PFSK-1 (cell line): ENCODE measurements at regions not wholly inside any gene's neighbourhood (a gene's known extent, or its start where the extent isn't known, plus 50 kb on each side); places are given as distances from the start of the nearest gene placed in this dataset.

Experiments used
- FOXP2 ChIP-seq: optimal IDR thresholded peaks from 2 replicates; pipeline ENCODE3; 2011; ENCODE audit warnings: borderline replicate concordance, control low read depth, inconsistent platforms; ENCODE audit not compliant: insufficient read depth; ENCODE audit errors: extremely low read length, extremely low read depth
- POLR2AphosphoS5 ChIP-seq: IDR thresholded peaks from 2 replicates; pipeline ENCODE4 v1.6.1; 2012; ENCODE audit warnings: low read depth, mild to moderate bottlenecking, control low read depth, low read length, moderate library complexity
- SIN3A ChIP-seq: IDR thresholded peaks from 2 replicates; pipeline ENCODE4 v1.6.1; 2012; ENCODE audit warnings: mild to moderate bottlenecking, low read length, moderate library complexity, borderline replicate concordance; ENCODE audit not compliant: insufficient read depth
- TAF1 ChIP-seq: IDR thresholded peaks from 2 replicates; pipeline ENCODE4 v1.6.1; 2012; ENCODE audit warnings: low read length, control low read depth, borderline replicate concordance; ENCODE audit not compliant: insufficient read depth
- TF ChIP-seq, protein P1 (sequence below), 2 experiments: IDR thresholded peaks; 2 replicates each; pipeline versions ENCODE4 v1.6.1 to v1.8.0; 2011 to 2012; ENCODE audit warnings: low read depth in 2 of 2, low read length in 2 of 2, control low read depth in 1 of 2, inconsistent platforms in 1 of 2, mild to moderate bottlenecking in 1 of 2, moderate library complexity in 1 of 2; ENCODE audit not compliant: insufficient read depth in 1 of 2

DNA sequence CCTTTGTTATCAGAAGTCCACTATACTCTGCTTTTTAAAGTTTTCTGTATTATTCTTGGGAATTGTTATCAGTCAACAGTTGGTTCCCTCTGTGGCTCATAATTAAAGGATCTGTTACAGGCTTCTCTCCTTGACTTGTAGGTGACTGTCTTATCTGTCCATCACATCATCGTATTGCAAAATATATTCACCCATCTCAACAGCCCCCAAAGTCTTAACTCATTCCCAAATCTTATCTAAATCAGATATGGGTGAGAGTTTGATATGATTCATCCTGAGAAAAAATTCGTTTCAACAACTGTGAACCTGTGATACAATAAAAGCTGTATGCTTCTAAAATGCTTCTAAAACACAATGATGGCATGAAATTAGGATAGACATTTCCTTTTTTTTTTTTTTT is 1245.6 kb upstream of the RAG2 start:
- TF ChIP-seq, protein P1, sequence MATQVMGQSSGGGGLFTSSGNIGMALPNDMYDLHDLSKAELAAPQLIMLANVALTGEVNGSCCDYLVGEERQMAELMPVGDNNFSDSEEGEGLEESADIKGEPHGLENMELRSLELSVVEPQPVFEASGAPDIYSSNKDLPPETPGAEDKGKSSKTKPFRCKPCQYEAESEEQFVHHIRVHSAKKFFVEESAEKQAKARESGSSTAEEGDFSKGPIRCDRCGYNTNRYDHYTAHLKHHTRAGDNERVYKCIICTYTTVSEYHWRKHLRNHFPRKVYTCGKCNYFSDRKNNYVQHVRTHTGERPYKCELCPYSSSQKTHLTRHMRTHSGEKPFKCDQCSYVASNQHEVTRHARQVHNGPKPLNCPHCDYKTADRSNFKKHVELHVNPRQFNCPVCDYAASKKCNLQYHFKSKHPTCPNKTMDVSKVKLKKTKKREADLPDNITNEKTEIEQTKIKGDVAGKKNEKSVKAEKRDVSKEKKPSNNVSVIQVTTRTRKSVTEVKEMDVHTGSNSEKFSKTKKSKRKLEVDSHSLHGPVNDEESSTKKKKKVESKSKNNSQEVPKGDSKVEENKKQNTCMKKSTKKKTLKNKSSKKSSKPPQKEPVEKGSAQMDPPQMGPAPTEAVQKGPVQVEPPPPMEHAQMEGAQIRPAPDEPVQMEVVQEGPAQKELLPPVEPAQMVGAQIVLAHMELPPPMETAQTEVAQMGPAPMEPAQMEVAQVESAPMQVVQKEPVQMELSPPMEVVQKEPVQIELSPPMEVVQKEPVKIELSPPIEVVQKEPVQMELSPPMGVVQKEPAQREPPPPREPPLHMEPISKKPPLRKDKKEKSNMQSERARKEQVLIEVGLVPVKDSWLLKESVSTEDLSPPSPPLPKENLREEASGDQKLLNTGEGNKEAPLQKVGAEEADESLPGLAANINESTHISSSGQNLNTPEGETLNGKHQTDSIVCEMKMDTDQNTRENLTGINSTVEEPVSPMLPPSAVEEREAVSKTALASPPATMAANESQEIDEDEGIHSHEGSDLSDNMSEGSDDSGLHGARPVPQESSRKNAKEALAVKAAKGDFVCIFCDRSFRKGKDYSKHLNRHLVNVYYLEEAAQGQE (IDR thresholded peaks at IDR 0.05; ENCODE audit: insufficient read depth in 1 of 2, low read depth in 2 of 2, low read length in 2 of 2) = no peak
- no peak for TF ChIP-seq SIN3A
- TF ChIP-seq TAF1 = no peak

DNA sequence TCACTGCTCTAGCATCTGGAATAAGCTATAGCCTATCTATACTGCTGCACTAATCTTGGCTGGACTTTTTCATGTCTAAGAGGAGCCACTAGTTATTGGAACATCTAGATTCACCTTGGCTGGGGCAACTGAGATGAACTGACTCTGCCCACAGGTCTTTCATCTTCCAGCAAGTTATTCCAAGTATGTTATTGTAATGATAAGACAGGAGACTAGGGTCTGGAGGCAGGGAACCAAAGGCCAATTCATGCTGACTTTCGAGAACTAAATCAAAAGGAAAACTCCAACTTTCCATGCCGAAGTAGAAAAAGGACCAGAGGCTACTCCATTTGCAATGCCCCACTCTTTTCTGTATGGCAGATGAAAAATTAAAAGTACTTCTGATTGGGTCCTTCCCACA is 1243.0 kb upstream of the RAG2 start:
- TF ChIP-seq POLR2AphosphoS5 (no peak), SIN3A (no peak), FOXP2 (no peak), TAF1 (no peak)
- TF ChIP-seq, protein P1 (IDR thresholded peaks at IDR 0.05; ENCODE audit: insufficient read depth in 1 of 2, low read depth in 2 of 2, low read length in 2 of 2) = no peak

DNA sequence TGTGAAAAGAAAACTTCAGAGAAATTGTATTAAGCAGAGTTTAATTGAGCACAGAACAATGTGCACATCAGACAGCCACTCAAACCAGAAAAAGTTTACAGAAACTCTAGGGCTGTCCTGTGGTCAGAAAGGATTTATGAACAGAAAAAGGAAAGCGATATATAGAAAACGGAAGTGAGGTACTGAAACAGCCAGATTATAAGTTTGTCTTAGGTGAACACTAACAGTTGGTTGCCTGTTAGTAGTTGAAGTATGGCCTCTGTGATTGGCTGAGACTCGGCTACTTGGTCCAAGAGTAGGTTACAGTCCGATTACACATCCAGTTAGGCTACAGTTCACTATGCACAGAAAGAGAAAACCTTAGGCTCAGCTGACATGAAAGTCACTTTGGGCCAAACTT is 1232.5 kb upstream of the RAG2 start:
- TF ChIP-seq, protein P1 (IDR thresholded peaks at IDR 0.05; ENCODE audit: insufficient read depth in 1 of 2, low read depth in 2 of 2, low read length in 2 of 2) = no peak
- TF ChIP-seq TAF1 (no peak), FOXP2 (no peak), SIN3A (no peak)

DNA sequence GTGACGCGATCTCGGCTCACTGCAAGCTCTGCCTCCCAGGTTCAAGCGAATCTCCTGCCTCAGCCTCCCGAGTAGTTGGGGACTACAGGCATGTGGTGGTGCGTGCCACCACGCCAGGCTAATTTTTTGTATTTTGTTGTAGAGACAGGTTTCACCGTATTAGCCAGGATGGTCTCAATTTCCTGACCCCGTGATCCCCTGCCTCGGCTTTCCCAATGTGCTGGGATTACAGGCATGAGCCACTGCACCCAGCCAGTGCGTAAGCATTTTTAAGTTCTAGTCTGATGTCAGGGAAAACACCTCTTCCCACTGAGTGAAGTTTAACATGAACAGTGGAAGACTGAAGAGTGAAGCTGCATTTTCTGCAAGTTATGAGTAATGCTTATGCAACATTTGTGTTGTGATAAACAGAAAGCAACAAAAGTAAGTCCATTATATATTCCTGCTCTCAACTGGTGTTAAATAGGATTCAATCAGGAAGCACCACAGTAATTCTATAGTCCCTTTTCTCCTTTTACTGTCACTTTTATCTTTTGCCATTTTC is 1219.8 kb upstream of the RAG2 start:
- TF ChIP-seq SIN3A (no peak), TAF1 (no peak), FOXP2 (no peak), POLR2AphosphoS5 (no peak)
- TF ChIP-seq, protein P1 (IDR thresholded peaks at IDR 0.05; ENCODE audit: insufficient read depth in 1 of 2, low read depth in 2 of 2, low read length in 2 of 2) = no peak

DNA sequence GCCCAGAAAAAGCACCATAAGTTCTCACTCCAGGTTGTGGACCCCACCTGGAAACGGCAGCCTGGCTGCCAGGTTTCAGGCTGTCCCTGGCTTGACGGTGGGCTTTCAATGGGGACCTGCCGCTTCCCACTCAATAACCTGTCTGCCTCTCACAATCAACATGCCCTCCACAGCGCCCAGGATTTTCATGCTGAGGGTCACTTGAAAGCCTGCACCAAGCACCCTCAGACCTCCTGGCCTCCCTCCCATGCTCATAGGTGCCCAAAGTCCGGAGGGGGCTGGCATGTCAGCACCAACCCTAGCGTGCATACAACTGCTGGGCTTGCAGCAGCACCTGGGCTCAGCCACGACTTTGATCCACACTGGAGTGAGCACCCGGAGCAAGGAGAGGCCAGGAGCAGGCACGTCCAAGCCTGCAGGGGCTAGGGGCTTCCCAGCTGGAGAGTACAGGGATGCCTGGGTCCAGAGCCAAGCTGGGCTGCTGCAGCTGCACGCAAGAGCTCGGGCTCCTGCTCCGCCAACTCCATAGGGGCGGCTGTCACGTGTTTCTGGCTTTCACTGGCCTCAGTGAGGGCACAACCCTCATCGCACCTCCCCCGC is 1214.3 kb upstream of the RAG2 start:
- TF ChIP-seq SIN3A = no peak
- no peak for TF ChIP-seq POLR2AphosphoS5
- TF ChIP-seq, protein P1 (IDR thresholded peaks at IDR 0.05; ENCODE audit: insufficient read depth in 1 of 2, low read depth in 2 of 2, low read length in 2 of 2) = no peak
- TF ChIP-seq FOXP2 = no peak
- no peak for TF ChIP-seq TAF1
